ENCODE measurements at regions not wholly inside any gene's neighbourhood (a gene's known extent, or its start where the extent isn't known, plus 50 kb on each side); places are given as distances from the start of the nearest gene placed in this dataset.

- H3K4me1 Mint-ChIP-seq (ENCODE audit: low read depth) = peaks cover 12% of the 10 kb centered on the region
- no peak for DNase-seq
- no peaks in the 10 kb centered on the region for H3K9me3 Mint-ChIP-seq
- no peak overlapping the region for H3K4me3 Mint-ChIP-seq
- peaks cover 4% of the 10 kb centered on the region for H3K36me3 Mint-ChIP-seq (ENCODE audit: insufficient read depth)
- H3K27me3 Mint-ChIP-seq (ENCODE audit: low read depth) = no peaks in the 10 kb centered on the region
- ATAC-seq = no peak
Measured at GRCh38 chr14:100445436-100446088, 122.4 kb downstream of the SLC25A47 start.

DNA sequence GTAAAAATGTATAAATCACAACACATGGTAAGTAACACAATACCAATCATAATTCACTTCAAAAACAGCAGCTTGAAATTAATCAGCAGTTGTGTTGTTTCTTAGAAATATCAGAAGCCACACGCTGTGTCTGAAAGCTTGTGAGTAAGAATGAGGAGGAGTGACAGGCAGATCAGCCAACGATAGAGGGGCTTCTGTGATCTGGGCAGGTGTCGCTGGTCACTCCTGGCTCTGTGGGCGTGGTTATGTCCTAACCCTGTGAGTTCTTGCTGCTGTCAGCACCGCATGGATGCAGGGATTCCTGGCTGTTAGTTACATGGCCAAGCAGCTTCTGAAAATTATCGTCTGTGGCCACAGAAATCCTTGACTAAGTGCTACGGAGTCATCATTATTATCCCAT is 123.4 kb downstream of the SLC25A47 start:
- no peak overlapping the region for H3K4me3 Mint-ChIP-seq
- no peaks in the 10 kb centered on the region for H3K27me3 Mint-ChIP-seq (ENCODE audit: low read depth)
- peak; percentile 60 to 84 for ATAC-seq
- no peaks in the 10 kb centered on the region for H3K9me3 Mint-ChIP-seq
- peaks cover 8% of the 10 kb centered on the region for H3K4me1 Mint-ChIP-seq (ENCODE audit: low read depth)
- peaks cover 4% of the 10 kb centered on the region for H3K36me3 Mint-ChIP-seq (ENCODE audit: insufficient read depth)
- no peak for DNase-seq

GRCh38 chr14:100448376-100448775 is 125.2 kb downstream of the SLC25A47 start:
- Mint-ChIP-seq H3K36me3 (ENCODE audit: insufficient read depth) (peaks cover 7% of the 10 kb centered on the region), H3K27me3 (ENCODE audit: low read depth) (no peaks in the 10 kb centered on the region), H3K9me3 (no peaks in the 10 kb centered on the region), H3K4me3 (no peak overlapping the region), H3K4me1 (ENCODE audit: low read depth) (peaks cover 6% of the 10 kb centered on the region)
- ATAC-seq (no peak), DNase-seq (no peak)

GRCh38 chr14:100449225-100449987 is 126.3 kb downstream of the SLC25A47 start:
- Mint-ChIP-seq H3K27me3 (ENCODE audit: low read depth) (no peaks in the 10 kb centered on the region), H3K36me3 (ENCODE audit: insufficient read depth) (peaks cover 14% of the 10 kb centered on the region)
- ATAC-seq = no peak

DNA sequence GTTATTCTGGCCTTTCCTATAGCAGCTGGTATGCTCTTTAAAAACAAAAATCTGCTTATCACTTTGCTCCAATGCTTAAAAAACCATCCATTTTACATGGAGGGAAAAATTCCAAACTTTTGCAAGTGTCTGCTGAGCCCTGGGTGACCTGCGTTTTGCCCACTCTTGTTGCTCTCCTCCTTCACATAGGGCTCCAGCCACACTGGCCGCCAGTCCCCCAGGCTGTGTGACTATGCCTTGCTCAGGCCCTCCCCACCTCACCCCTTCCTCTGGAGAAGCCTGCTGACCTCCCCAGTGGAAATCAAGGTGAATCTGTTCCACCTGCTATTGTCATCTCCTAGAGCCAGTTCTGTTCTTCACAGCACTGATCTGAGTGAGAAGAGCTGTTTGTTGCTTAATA is 126.9 kb downstream of the SLC25A47 start:
- H3K9me3 Mint-ChIP-seq = no peaks in the 10 kb centered on the region
- DNase-seq = no peak
- no peaks in the 10 kb centered on the region for H3K27me3 Mint-ChIP-seq (ENCODE audit: low read depth)
- H3K4me1 Mint-ChIP-seq (ENCODE audit: low read depth) = peaks cover 6% of the 10 kb centered on the region
- no peak for ATAC-seq
- peaks cover 14% of the 10 kb centered on the region for H3K36me3 Mint-ChIP-seq (ENCODE audit: insufficient read depth)
- no peak overlapping the region for H3K4me3 Mint-ChIP-seq

More at GRCh38 chr14:100449225-100449987, 126.3 kb downstream of the SLC25A47 start:
- DNase-seq = no peak
- Mint-ChIP-seq H3K4me1 (ENCODE audit: low read depth) (peaks cover 6% of the 10 kb centered on the region), H3K9me3 (no peaks in the 10 kb centered on the region), H3K4me3 (no peak overlapping the region)

DNA sequence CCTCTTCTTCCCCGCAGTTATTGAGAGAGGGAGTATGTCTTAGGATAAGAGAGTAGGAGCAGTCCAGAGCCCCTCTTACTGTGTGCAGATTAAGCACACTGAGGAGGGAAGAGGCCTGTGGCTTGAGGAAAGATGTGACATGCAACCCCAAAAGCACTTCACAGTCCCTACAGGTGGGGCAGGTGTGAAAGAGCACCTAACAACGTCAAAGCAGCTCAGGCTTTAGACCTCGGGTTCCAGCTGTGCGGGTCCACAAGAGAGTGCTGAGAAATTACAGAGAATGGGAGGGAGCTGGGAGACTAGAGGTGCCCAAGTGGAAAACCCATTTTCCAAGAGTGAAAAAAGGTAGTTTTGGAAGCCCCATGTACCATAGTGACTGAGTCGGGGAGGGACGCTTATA is 127.6 kb downstream of the SLC25A47 start:
- no peaks in the 10 kb centered on the region for H3K27me3 Mint-ChIP-seq (ENCODE audit: low read depth)
- peaks cover 14% of the 10 kb centered on the region for H3K36me3 Mint-ChIP-seq (ENCODE audit: insufficient read depth)
- no peak overlapping the region for H3K4me3 Mint-ChIP-seq
- H3K9me3 Mint-ChIP-seq = no peaks in the 10 kb centered on the region
- ATAC-seq (no peak), DNase-seq (no peak)
- peaks cover 6% of the 10 kb centered on the region for H3K4me1 Mint-ChIP-seq (ENCODE audit: low read depth)

DNA sequence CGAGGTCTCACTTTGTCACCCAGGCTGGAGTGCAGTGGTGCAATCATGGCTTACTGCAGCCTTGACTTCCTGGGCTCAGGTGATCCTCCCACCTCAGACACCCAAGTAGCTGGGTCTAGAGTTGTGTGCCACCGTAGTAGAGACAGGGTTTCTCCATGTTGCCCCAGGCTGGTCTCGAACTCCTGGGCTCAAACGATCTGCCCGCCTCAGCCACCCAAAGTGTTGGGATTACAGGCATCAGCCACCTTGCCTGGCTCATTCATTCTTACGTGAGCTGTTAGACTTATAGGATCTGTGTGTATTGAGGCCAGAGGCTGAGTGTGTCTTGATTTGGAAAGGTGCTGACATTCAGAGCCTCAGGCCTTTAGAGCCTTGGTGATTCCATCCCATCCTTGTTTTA is 128.1 kb downstream of the SLC25A47 start:
- DNase-seq (no peak), ATAC-seq (no peak)
- H3K9me3 Mint-ChIP-seq = no peaks in the 10 kb centered on the region
- no peaks in the 10 kb centered on the region for H3K27me3 Mint-ChIP-seq (ENCODE audit: low read depth)
- peaks cover 6% of the 10 kb centered on the region for H3K4me1 Mint-ChIP-seq (ENCODE audit: low read depth)
- peaks cover 17% of the 10 kb centered on the region for H3K36me3 Mint-ChIP-seq (ENCODE audit: insufficient read depth)
- no peak overlapping the region for H3K4me3 Mint-ChIP-seq

- H3K36me3 Mint-ChIP-seq (ENCODE audit: insufficient read depth) = peaks cover 14% of the 10 kb centered on the region
- no peaks in the 10 kb centered on the region for H3K27me3 Mint-ChIP-seq (ENCODE audit: low read depth)
- H3K4me1 Mint-ChIP-seq (ENCODE audit: low read depth) = no peaks in the 10 kb centered on the region
Measured at GRCh38 chr14:100453930-100454329, 130.8 kb downstream of the SLC25A47 start.

DNA sequence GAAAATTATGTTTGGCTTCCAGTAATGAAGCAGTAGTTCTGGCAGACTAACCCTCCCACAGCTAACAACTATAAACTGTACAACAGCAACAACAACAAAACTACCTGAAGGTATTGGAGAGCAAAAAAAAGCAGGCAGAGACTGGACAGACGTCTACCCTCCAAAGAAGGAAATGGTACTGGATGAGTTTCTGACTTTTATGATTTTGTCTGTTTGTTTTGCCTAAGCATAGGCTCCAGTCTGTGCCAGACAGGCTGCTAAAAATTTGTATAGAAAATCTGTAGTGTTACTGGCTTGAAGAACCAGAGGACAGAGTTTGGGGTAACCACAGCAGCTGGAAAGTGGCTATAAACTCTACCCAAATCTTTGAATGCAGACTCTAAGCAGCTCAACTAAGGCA is 131.3 kb downstream of the SLC25A47 start:
- Mint-ChIP-seq H3K9me3 (no peaks in the 10 kb centered on the region), H3K36me3 (ENCODE audit: insufficient read depth) (peaks cover 14% of the 10 kb centered on the region), H3K4me3 (no peak overlapping the region), H3K27me3 (ENCODE audit: low read depth) (no peaks in the 10 kb centered on the region), H3K4me1 (ENCODE audit: low read depth) (no peaks in the 10 kb centered on the region)
- DNase-seq (no peak), ATAC-seq (no peak)

More at GRCh38 chr14:100453930-100454329, 130.8 kb downstream of the SLC25A47 start:
- no peaks in the 10 kb centered on the region for H3K9me3 Mint-ChIP-seq
- ATAC-seq (no peak), DNase-seq (no peak)
- H3K4me3 Mint-ChIP-seq = no peak overlapping the region

- Mint-ChIP-seq H3K36me3 (ENCODE audit: insufficient read depth) (peaks cover 3% of the 10 kb centered on the region), H3K4me3 (no peak overlapping the region), H3K27me3 (ENCODE audit: low read depth) (no peaks in the 10 kb centered on the region), H3K9me3 (no peaks in the 10 kb centered on the region), H3K4me1 (ENCODE audit: low read depth) (no peaks in the 10 kb centered on the region)
- DNase-seq (no peak), ATAC-seq (no peak)
Measured at GRCh38 chr14:100463937-100464336, 123.3 kb downstream of the BEGAIN start.

GRCh38 chr14:100466111-100466856 is 120.9 kb downstream of the BEGAIN start:
- Mint-ChIP-seq H3K36me3 (ENCODE audit: insufficient read depth) (peaks cover 8% of the 10 kb centered on the region), H3K27me3 (ENCODE audit: low read depth) (no peaks in the 10 kb centered on the region), H3K9me3 (no peaks in the 10 kb centered on the region), H3K4me3 (no peak overlapping the region), H3K4me1 (ENCODE audit: low read depth) (peaks cover 3% of the 10 kb centered on the region)
- no peak for ATAC-seq
- no peak for DNase-seq

- Mint-ChIP-seq H3K4me3 (no peak overlapping the region), H3K9me3 (no peaks in the 10 kb centered on the region), H3K4me1 (ENCODE audit: low read depth) (peaks cover 3% of the 10 kb centered on the region), H3K36me3 (ENCODE audit: insufficient read depth) (peaks cover 10% of the 10 kb centered on the region), H3K27me3 (ENCODE audit: low read depth) (no peaks in the 10 kb centered on the region)
- ATAC-seq = no peak
- no peak for DNase-seq
Measured at GRCh38 chr14:100467046-100467750, 120.0 kb downstream of the BEGAIN start.

GRCh38 chr14:100467939-100468338 is 119.3 kb downstream of the BEGAIN start:
- Mint-ChIP-seq H3K4me1 (ENCODE audit: low read depth) (peaks cover 3% of the 10 kb centered on the region), H3K4me3 (no peak overlapping the region), H3K27me3 (ENCODE audit: low read depth) (no peaks in the 10 kb centered on the region), H3K9me3 (no peaks in the 10 kb centered on the region), H3K36me3 (ENCODE audit: insufficient read depth) (peaks cover 14% of the 10 kb centered on the region)
- DNase-seq (no peak), ATAC-seq (no peak)

DNA sequence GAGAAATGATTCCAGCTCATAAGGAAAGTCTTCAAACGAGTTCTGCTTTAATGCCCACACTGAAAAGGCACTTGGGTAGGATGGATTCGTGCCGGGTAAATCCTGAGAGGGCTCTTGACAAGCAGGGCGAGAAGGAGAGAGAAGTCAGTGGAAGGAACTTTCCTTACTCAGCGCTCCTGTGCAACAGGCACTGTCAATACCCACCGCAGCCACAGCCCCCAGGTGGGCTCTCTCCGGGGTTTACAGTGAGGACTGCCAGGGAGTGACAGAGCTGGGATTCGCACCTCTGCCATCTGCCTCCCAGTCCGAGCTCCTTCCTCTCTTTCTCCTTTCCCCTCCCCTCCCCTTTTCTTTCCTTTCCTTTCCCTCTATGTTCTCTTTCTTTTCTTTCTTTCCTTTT is 118.7 kb downstream of the BEGAIN start:
- no peaks in the 10 kb centered on the region for H3K9me3 Mint-ChIP-seq
- DNase-seq (no peak), ATAC-seq (no peak)
- H3K4me3 Mint-ChIP-seq = no peak overlapping the region
- H3K36me3 Mint-ChIP-seq (ENCODE audit: insufficient read depth) = peaks cover 14% of the 10 kb centered on the region
- H3K27me3 Mint-ChIP-seq (ENCODE audit: low read depth) = no peaks in the 10 kb centered on the region
- H3K4me1 Mint-ChIP-seq (ENCODE audit: low read depth) = peaks cover 3% of the 10 kb centered on the region

All from activated T-cell treated with anti-CD3 and anti-CD28 coated beads, Interleukin-2, amount 50 U/mL, for 4 hours (primary cell).